T-helper 17 cell (primary cell): ENCODE measurements at regions not wholly inside any gene's neighbourhood (a gene's known extent, or its start where the extent isn't known, plus 50 kb on each side); places are given as distances from the start of the nearest gene placed in this dataset.
A peak's percentile ranks its signal among the peaks of the same experiment; 100 is the strongest.

Experiments used
- ATAC-seq: fragments of 150-1000 bp; cut with Tn5 transposase; 2 replicates; pipeline ENCODE4 v1.10.0; 2021; ENCODE audit warnings: mild to moderate bottlenecking, moderate library complexity
- DNase-seq, 3 donors: peaks; one replicate each; pipeline versions ENCODE4 v3.0.0 to v3.0.0-alpha.2; 2020 to 2021
- H3K9me3 ChIP-seq: one replicate; pipeline ENCODE4 v1.7.0; 2013; ENCODE audit warnings: low read length, mild to moderate bottlenecking; ENCODE audit not compliant: control insufficient read depth, poor library complexity, severe bottlenecking
- H3K27ac Mint-ChIP-seq: one replicate; pipeline ENCODE4 v1.8.0; 2022; ENCODE audit warnings: mild to moderate bottlenecking, moderate library complexity, mixed read lengths
- H3K27me3 Mint-ChIP-seq: one replicate; pipeline ENCODE4 v1.8.0; 2022; ENCODE audit warnings: mixed read lengths
- H3K36me3 Mint-ChIP-seq: one replicate; pipeline ENCODE4 v1.8.0; 2022; ENCODE audit warnings: low read depth, mixed read lengths
- H3K4me1 Mint-ChIP-seq: one replicate; pipeline ENCODE4 v1.8.0; 2022; ENCODE audit warnings: mild to moderate bottlenecking, mixed read lengths
- H3K4me3 Mint-ChIP-seq: one replicate; pipeline ENCODE4 v1.8.0; 2022; ENCODE audit warnings: mild to moderate bottlenecking, moderate library complexity, mixed read lengths

- ATAC-seq (no peak), DNase-seq (no peak)
- no peaks in the 10 kb centered on the region for H3K36me3 Mint-ChIP-seq
- H3K27me3 Mint-ChIP-seq: no peaks in the 10 kb centered on the region
- no peak overlapping the region for H3K4me3 Mint-ChIP-seq
- H3K27ac Mint-ChIP-seq: no peak overlapping the region
- H3K9me3 ChIP-seq: no peaks in the 10 kb centered on the region
- no peaks in the 10 kb centered on the region for H3K4me1 Mint-ChIP-seq
Measured at GRCh38 chr14:53336729-53337128, 183.6 kb upstream of the DDHD1 start.

DNA sequence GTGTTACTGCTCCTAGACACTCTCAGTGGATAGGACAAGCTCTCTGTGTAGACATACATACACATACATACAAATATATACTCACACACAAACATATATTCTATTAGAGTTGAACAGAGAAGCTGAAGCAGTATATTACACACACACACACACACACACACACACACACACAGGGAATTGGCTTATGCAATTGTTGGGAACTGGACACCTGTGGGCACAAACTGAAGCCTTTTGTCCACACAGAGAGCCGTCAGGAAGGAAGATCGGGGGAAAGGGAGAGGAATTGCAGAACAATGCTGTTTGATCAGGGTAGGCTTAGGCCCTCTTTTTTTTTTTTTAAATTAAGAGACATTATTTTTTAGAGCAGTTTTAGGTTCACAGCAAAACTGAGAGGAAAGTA lies 180.7 kb upstream of the DDHD1 start:
- Mint-ChIP-seq H3K27me3 (no peaks in the 10 kb centered on the region), H3K27ac (no peak overlapping the region), H3K36me3 (no peaks in the 10 kb centered on the region), H3K4me3 (no peak overlapping the region), H3K4me1 (no peaks in the 10 kb centered on the region)
- no peak for ATAC-seq
- no peaks in the 10 kb centered on the region for H3K9me3 ChIP-seq
- DNase-seq: no peak

DNA sequence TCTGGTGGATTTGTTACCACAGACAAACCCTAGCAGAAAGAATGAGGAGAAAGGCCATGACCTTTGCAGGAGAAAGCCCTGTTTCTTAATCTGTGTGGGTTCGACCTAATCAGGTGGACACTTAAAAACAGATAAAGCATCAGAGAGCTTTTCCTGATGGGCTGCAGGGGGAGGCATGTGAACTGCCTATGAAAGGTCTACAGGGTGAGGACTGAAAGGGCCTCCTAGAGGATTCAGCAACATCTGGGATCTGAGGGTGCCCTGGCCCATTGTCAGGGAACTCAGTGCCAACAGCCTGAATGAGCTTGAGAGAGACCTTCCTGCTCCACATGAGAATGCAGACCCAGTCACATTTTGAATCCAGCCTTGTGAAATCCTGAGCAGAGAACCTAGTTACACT lies 178.8 kb upstream of the DDHD1 start:
- ATAC-seq (no peak), DNase-seq (no peak)
- no peak overlapping the region for H3K27ac Mint-ChIP-seq
- no peaks in the 10 kb centered on the region for H3K27me3 Mint-ChIP-seq
- no peak overlapping the region for H3K4me3 Mint-ChIP-seq
- H3K9me3 ChIP-seq: no peaks in the 10 kb centered on the region
- H3K4me1 Mint-ChIP-seq: no peaks in the 10 kb centered on the region
- H3K36me3 Mint-ChIP-seq: no peaks in the 10 kb centered on the region

DNA sequence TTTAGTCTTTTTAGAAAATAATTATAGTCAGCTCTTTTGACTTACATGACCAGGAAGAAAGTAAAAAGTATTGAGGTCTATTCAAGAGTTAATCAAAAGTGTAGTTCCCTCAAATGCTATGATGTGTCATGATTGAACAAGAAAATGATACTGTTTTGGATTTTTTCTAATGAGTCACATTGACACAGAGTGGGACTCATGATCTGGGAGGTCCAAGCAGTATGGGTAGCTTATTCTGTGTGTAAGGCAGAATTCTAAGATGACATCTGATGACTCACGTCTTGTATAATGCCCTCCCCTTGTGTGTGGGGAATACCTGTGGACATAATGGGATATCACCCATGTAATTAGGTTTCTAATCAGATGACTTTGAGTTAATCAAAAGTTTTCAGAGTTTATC lies 178.1 kb upstream of the DDHD1 start:
- Mint-ChIP-seq H3K36me3 (no peaks in the 10 kb centered on the region), H3K27ac (no peak overlapping the region), H3K4me3 (no peak overlapping the region), H3K27me3 (no peaks in the 10 kb centered on the region), H3K4me1 (no peaks in the 10 kb centered on the region)
- ATAC-seq (no peak), DNase-seq (no peak)
- no peaks in the 10 kb centered on the region for H3K9me3 ChIP-seq

GRCh38 chr14:53330441-53330840 lies 177.3 kb upstream of the DDHD1 start:
- Mint-ChIP-seq H3K36me3 (no peaks in the 10 kb centered on the region), H3K4me1 (no peaks in the 10 kb centered on the region), H3K27ac (no peak overlapping the region), H3K27me3 (no peaks in the 10 kb centered on the region), H3K4me3 (no peak overlapping the region)
- DNase-seq: no peak
- no peaks in the 10 kb centered on the region for H3K9me3 ChIP-seq
- no peak for ATAC-seq

GRCh38 chr14:53328841-53329240 lies 175.7 kb upstream of the DDHD1 start:
- DNase-seq (no peak), ATAC-seq (no peak)
- H3K36me3 Mint-ChIP-seq: peaks cover 2% of the 10 kb centered on the region
- no peaks in the 10 kb centered on the region for H3K9me3 ChIP-seq
- no peaks in the 10 kb centered on the region for H3K27me3 Mint-ChIP-seq
- H3K4me3 Mint-ChIP-seq: no peak overlapping the region
- no peaks in the 10 kb centered on the region for H3K4me1 Mint-ChIP-seq
- no peak overlapping the region for H3K27ac Mint-ChIP-seq

GRCh38 chr14:53327716-53328115 lies 174.6 kb upstream of the DDHD1 start:
- no peaks in the 10 kb centered on the region for H3K4me1 Mint-ChIP-seq
- peaks cover 2% of the 10 kb centered on the region for H3K36me3 Mint-ChIP-seq
- ATAC-seq (no peak), DNase-seq (no peak)
- no peaks in the 10 kb centered on the region for H3K9me3 ChIP-seq
- H3K4me3 Mint-ChIP-seq: no peak overlapping the region
- no peak overlapping the region for H3K27ac Mint-ChIP-seq
- H3K27me3 Mint-ChIP-seq: no peaks in the 10 kb centered on the region

GRCh38 chr14:53325176-53325806 lies 172.2 kb upstream of the DDHD1 start:
- no peaks in the 10 kb centered on the region for H3K27me3 Mint-ChIP-seq
- H3K4me1 Mint-ChIP-seq: no peaks in the 10 kb centered on the region
- no peak for DNase-seq
- no peak overlapping the region for H3K27ac Mint-ChIP-seq
- no peak overlapping the region for H3K4me3 Mint-ChIP-seq
- no peaks in the 10 kb centered on the region for H3K9me3 ChIP-seq
- ATAC-seq: no peak
- peaks cover 2% of the 10 kb centered on the region for H3K36me3 Mint-ChIP-seq

DNA sequence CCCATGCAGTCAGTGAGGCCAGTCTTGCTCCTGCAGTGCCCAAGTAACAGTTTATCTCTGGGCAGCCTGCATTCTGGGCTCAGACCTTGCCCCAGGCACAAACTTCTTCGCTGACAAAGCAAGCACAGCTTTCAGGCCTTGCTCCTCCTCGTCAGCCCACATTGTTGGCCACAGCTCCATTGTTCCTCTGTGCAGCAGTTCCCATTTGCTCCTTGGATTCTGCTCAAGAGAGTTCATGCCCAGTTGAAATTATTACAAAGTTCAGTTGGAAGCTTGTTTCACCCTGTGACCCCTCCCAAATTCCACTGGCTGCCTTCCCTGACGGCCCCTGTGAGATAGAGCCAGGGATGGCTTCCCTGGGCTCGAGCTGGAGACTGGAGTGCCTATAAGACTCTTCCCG lies 163.4 kb upstream of the DDHD1 start:
- no peak for DNase-seq
- Mint-ChIP-seq H3K27ac (no peak overlapping the region), H3K4me1 (no peaks in the 10 kb centered on the region), H3K36me3 (no peaks in the 10 kb centered on the region), H3K27me3 (no peaks in the 10 kb centered on the region), H3K4me3 (no peak overlapping the region)
- ATAC-seq: no peak
- H3K9me3 ChIP-seq: no peaks in the 10 kb centered on the region

- Mint-ChIP-seq H3K36me3 (no peaks in the 10 kb centered on the region), H3K27me3 (no peaks in the 10 kb centered on the region), H3K4me1 (peaks cover 4% of the 10 kb centered on the region), H3K27ac (no peak overlapping the region), H3K4me3 (no peak overlapping the region)
- ATAC-seq: no peak
- no peaks in the 10 kb centered on the region for H3K9me3 ChIP-seq
- no peak for DNase-seq
Measured at GRCh38 chr14:53310412-53310811, 157.3 kb upstream of the DDHD1 start.

GRCh38 chr14:53306911-53307310 lies 153.8 kb upstream of the DDHD1 start:
- Mint-ChIP-seq H3K36me3 (no peaks in the 10 kb centered on the region), H3K4me1 (peaks cover 4% of the 10 kb centered on the region), H3K27me3 (no peaks in the 10 kb centered on the region), H3K4me3 (no peak overlapping the region), H3K27ac (no peak overlapping the region)
- ATAC-seq (no peak), DNase-seq (no peak)
- H3K9me3 ChIP-seq: no peaks in the 10 kb centered on the region

DNA sequence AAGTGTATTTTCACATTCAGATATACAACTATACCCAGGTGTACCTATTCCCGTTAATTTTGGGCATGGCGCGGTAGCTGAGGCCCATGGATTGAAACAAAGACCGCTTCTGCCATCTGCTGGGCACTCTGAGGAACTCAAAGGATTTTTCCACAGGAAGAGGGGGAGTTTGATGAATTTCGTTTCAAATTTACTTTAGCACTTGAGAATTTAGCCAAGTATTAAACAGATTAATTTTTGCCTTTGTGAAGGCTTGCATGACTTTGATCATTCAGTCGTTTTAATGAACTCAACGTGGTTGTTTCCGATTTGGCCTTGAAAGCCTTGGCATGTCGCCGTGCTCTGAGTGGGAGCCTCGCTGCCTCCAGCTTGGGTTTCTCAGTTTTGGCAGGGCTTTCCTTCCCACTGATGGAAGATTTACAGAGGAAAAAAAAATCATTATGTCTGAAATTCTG lies 153.2 kb upstream of the DDHD1 start:
- Mint-ChIP-seq H3K27ac (no peak overlapping the region), H3K4me1 (peaks cover 4% of the 10 kb centered on the region), H3K36me3 (no peaks in the 10 kb centered on the region), H3K27me3 (no peaks in the 10 kb centered on the region), H3K4me3 (peak overlapping the region; percentile 71)
- H3K9me3 ChIP-seq: no peaks in the 10 kb centered on the region
- ATAC-seq (no peak), DNase-seq (no peak)

GRCh38 chr14:53304726-53305381 lies 151.7 kb upstream of the DDHD1 start:
- no peak for ATAC-seq
- H3K27me3 Mint-ChIP-seq: no peaks in the 10 kb centered on the region
- no peaks in the 10 kb centered on the region for H3K9me3 ChIP-seq
- H3K36me3 Mint-ChIP-seq: no peaks in the 10 kb centered on the region
- DNase-seq: no peak
- no peak overlapping the region for H3K4me3 Mint-ChIP-seq
- H3K27ac Mint-ChIP-seq: no peak overlapping the region
- H3K4me1 Mint-ChIP-seq: peaks cover 4% of the 10 kb centered on the region

DNA sequence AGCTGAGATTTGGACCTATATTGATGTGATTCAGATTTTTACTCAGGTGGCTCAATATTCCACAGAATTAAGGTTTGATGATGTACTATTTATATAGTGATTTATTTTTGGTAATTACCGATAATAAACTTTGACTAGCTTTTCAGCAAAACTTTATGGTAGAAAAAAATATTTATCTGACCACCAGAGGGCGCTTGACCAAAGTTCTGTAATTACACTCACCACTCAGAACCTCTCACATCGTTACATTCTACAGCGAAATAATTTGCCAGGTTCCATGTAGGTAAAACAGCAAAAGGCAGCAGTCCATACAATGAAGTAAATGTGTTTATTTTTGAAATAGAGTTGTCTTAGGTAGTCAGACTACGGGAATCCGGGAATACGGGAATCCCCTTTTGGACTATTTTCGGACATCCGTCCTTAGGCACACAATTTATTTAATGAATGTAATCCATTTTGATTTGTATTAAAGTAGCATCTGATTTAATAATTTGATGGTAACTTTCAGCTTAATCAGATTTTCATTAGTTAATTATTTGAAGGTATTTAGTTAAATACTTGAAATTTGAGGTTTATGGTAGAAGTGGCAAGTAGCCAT lies 143.0 kb upstream of the DDHD1 start:
- Mint-ChIP-seq H3K27ac (no peak overlapping the region), H3K4me3 (no peak overlapping the region), H3K36me3 (no peaks in the 10 kb centered on the region), H3K27me3 (no peaks in the 10 kb centered on the region), H3K4me1 (no peaks in the 10 kb centered on the region)
- no peak for DNase-seq
- H3K9me3 ChIP-seq: no peaks in the 10 kb centered on the region
- peak; percentile 48 for ATAC-seq
